DMS153 treated with DMSO at 0.1 percent for 48 hours (cell line): ENCODE measurements at regions not wholly inside any gene's neighbourhood (a gene's known extent, or its start where the extent isn't known, plus 50 kb on each side); places are given as distances from the start of the nearest gene placed in this dataset.
A peak's percentile ranks its signal among the peaks of the same experiment; 100 is the strongest.
"Not testable (repeated sequence)": the region's sequence is repeated elsewhere in the genome, so short reads cannot be mapped to it uniquely, and the experiment has no call there.

Source experiments
- DNase-seq: peaks from one replicate; lab custom pipeline; 2025; ENCODE audit not compliant: unreplicated experiment; lab: John Stamatoyannopoulos, UW

- DNase-seq: no peak
These were observed 1678.6 kb upstream of the CELF4 start for GRCh38 chr18:39244242-39244641.

GRCh38 chr18:39241534-39241933 lies 1675.9 kb upstream of the CELF4 start:
- no peak for DNase-seq

GRCh38 chr18:39238981-39239660 lies 1673.5 kb upstream of the CELF4 start:
- no peak for DNase-seq

- no peak for DNase-seq
These were observed 1669.6 kb upstream of the CELF4 start for GRCh38 chr18:39235118-39235719.

GRCh38 chr18:39232937-39233336 lies 1667.3 kb upstream of the CELF4 start:
- DNase-seq: no peak

GRCh38 chr18:39232490-39232889 lies 1666.9 kb upstream of the CELF4 start:
- no peak for DNase-seq

GRCh38 chr18:39230086-39230803 lies 1664.6 kb upstream of the CELF4 start:
- no peak for DNase-seq

- not testable (repeated sequence) for DNase-seq
These were observed 1662.2 kb upstream of the CELF4 start for GRCh38 chr18:39227769-39228168.

- peak; percentile 37 for DNase-seq
These were observed 1659.8 kb upstream of the CELF4 start for GRCh38 chr18:39225373-39225772.

GRCh38 chr18:39223283-39223682 lies 1657.7 kb upstream of the CELF4 start:
- no peak for DNase-seq

- no peak for DNase-seq
These were observed 1650.3 kb upstream of the CELF4 start for GRCh38 chr18:39215920-39216319.

GRCh38 chr18:39211461-39211860 lies 1645.9 kb upstream of the CELF4 start:
- DNase-seq: no peak

GRCh38 chr18:39209173-39209572 lies 1643.6 kb upstream of the CELF4 start:
- no peak for DNase-seq

GRCh38 chr18:39208729-39209128 lies 1643.1 kb upstream of the CELF4 start:
- DNase-seq: no peak

- no peak for DNase-seq
These were observed 1642.6 kb upstream of the CELF4 start for GRCh38 chr18:39208190-39208589.

GRCh38 chr18:39206398-39207103 lies 1641.0 kb upstream of the CELF4 start:
- DNase-seq: not testable (repeated sequence)

GRCh38 chr18:39205565-39206195 lies 1640.1 kb upstream of the CELF4 start:
- no peak for DNase-seq

GRCh38 chr18:39200153-39200552 lies 1634.6 kb upstream of the CELF4 start:
- DNase-seq: no peak

- DNase-seq: no peak
These were observed 1633.7 kb upstream of the CELF4 start for GRCh38 chr18:39199231-39199855.

- no peak for DNase-seq
These were observed 1632.8 kb upstream of the CELF4 start for GRCh38 chr18:39198376-39198775.

GRCh38 chr18:39191931-39192330 lies 1626.3 kb upstream of the CELF4 start:
- DNase-seq: no peak
